Loucy (cell line): ENCODE measurements at regions not wholly inside any gene's neighbourhood (a gene's known extent, or its start where the extent isn't known, plus 50 kb on each side); places are given as distances from the start of the nearest gene placed in this dataset.

ENCODE experiments used
- H2AFZ ChIP-seq: fragments of 200-600 bp; sonication (generic); 2 replicates; pipeline ENCODE4 v1.6.0; 2016; ENCODE audit warnings: antibody characterized with exemption, mild to moderate bottlenecking, low read length, moderate library complexity
- H3F3A ChIP-seq: fragments of 200-600 bp; 2 replicates; pipeline ENCODE4 v1.6.0; 2016; ENCODE audit warnings: antibody characterized with exemption, low read depth, mild to moderate bottlenecking
- H3K27me3 ChIP-seq: fragments of 200-600 bp; sonication (generic); 2 replicates; pipeline ENCODE4 v1.6.1; 2014; ENCODE audit warnings: low read length, mild to moderate bottlenecking; ENCODE audit not compliant: insufficient read depth, poor library complexity, severe bottlenecking
- H3K36me3 ChIP-seq: fragments of 200-600 bp; sonication (generic); 2 replicates; pipeline ENCODE4 v1.6.1; 2016; ENCODE audit warnings: low read length; ENCODE audit not compliant: insufficient read depth
- H3K4me1 ChIP-seq: fragments of 200-600 bp; sonication (generic); 2 replicates; pipeline ENCODE4 v1.5.1; 2014; ENCODE audit warnings: low read length, mild to moderate bottlenecking; ENCODE audit not compliant: insufficient read depth, poor library complexity, severe bottlenecking
- H3K4me2 ChIP-seq: fragments of 200-600 bp; sonication (generic); 2 replicates; pipeline ENCODE4 v1.6.0; 2014; ENCODE audit warnings: antibody characterized with exemption, low read length, low read depth, mild to moderate bottlenecking; ENCODE audit not compliant: poor library complexity, severe bottlenecking
- H3K4me3 ChIP-seq: fragments of 200-600 bp; sonication (generic); 2 replicates; pipeline ENCODE4 v1.5.1; 2014; ENCODE audit warnings: low read length, mild to moderate bottlenecking, mixed read lengths; ENCODE audit not compliant: poor library complexity, severe bottlenecking
- H3K79me2 ChIP-seq: fragments of 200-600 bp; sonication (generic); 2 replicates; pipeline ENCODE4 v1.6.1; 2014; ENCODE audit warnings: low read length; ENCODE audit not compliant: insufficient read depth
- H3K9ac ChIP-seq: fragments of 200-600 bp; sonication (generic); 2 replicates; pipeline ENCODE4 v1.6.0; 2014; ENCODE audit warnings: mild to moderate bottlenecking, low read depth, low read length, moderate library complexity; ENCODE audit not compliant: poor library complexity, severe bottlenecking
- H3K9me2 ChIP-seq: fragments of 200-600 bp; sonication (generic); replicated peaks from 2 replicates; pipeline ENCODE4 v1.6.1; 2016; ENCODE audit warnings: low read depth, low read length, mixed read lengths
- H3K9me3 ChIP-seq: fragments of 200-600 bp; sonication (generic); 2 replicates; pipeline ENCODE4 v1.6.1; 2014; ENCODE audit warnings: mild to moderate bottlenecking, antibody characterized with exemption, low read length, low read depth; ENCODE audit not compliant: insufficient read depth
- H4K20me1 ChIP-seq: fragments of 200-600 bp; sonication (generic); 2 replicates; pipeline ENCODE4 v1.6.0; 2014; ENCODE audit warnings: antibody characterized with exemption, low read length, mild to moderate bottlenecking; ENCODE audit not compliant: insufficient read depth, poor library complexity, severe bottlenecking
- EZH2phosphoT487 ChIP-seq: fragments of 200-600 bp; IDR thresholded peaks from 2 replicates; pipeline ENCODE4 v1.6.1; 2018; ENCODE audit warnings: antibody characterized with exemption, mild to moderate bottlenecking, moderate library complexity, borderline replicate concordance
- TF ChIP-seq, protein P1 (sequence below): fragments of 200-600 bp; sonication (generic); conservative IDR thresholded peaks from 2 replicates; pipeline ENCODE4 v1.5.1; 2014; ENCODE audit warnings: mild to moderate bottlenecking, antibody characterized with exemption, low read length

- Histone ChIP-seq H3K27me3 (no peaks in the 10 kb centered on the region), H4K20me1 (no peaks in the 10 kb centered on the region), H3K9ac (no peak overlapping the region), H3K9me2 (no peaks in the 10 kb centered on the region), H2AFZ (no peak overlapping the region), H3K4me2 (no peak overlapping the region), H3K79me2 (no peaks in the 10 kb centered on the region), H3K4me1 (no peaks in the 10 kb centered on the region), H3F3A (no peaks in the 10 kb centered on the region), H3K9me3 (no peaks in the 10 kb centered on the region), H3K4me3 (no peak overlapping the region), H3K36me3 (no peaks in the 10 kb centered on the region)
- TF ChIP-seq, protein P1, sequence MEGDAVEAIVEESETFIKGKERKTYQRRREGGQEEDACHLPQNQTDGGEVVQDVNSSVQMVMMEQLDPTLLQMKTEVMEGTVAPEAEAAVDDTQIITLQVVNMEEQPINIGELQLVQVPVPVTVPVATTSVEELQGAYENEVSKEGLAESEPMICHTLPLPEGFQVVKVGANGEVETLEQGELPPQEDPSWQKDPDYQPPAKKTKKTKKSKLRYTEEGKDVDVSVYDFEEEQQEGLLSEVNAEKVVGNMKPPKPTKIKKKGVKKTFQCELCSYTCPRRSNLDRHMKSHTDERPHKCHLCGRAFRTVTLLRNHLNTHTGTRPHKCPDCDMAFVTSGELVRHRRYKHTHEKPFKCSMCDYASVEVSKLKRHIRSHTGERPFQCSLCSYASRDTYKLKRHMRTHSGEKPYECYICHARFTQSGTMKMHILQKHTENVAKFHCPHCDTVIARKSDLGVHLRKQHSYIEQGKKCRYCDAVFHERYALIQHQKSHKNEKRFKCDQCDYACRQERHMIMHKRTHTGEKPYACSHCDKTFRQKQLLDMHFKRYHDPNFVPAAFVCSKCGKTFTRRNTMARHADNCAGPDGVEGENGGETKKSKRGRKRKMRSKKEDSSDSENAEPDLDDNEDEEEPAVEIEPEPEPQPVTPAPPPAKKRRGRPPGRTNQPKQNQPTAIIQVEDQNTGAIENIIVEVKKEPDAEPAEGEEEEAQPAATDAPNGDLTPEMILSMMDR = no peak
- TF ChIP-seq EZH2phosphoT487 = no peak
Measured at GRCh38 chr9:16308645-16309044, 561.8 kb downstream of the BNC2 start.

DNA sequence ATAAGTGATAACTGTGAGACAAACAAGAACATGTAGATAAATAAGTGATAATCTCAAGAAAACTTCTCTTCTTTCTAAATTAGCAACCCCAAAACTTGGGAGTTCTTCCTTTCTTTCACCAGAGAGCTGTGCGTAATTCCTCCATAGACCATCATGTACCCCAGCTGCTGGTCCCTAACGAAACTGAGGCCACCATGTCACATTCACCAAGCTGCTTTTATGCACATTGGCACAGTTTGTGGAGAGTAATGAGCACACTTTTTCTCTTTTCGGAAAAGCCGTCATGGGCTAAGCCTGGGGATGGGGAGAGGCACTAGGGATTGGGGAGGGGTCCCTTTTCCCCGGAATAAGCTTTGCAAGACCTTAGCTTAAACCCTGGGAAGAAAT, 561.4 kb downstream of the BNC2 start:
- H3K4me1 ChIP-seq = no peaks in the 10 kb centered on the region
- no peaks in the 10 kb centered on the region for H3F3A ChIP-seq
- H3K9me3 ChIP-seq = no peaks in the 10 kb centered on the region
- no peak overlapping the region for H3K9ac ChIP-seq
- TF ChIP-seq, protein P1 = no peak
- TF ChIP-seq EZH2phosphoT487 = no peak
- no peaks in the 10 kb centered on the region for H3K36me3 ChIP-seq
- no peak overlapping the region for H2AFZ ChIP-seq
- no peak overlapping the region for H3K4me3 ChIP-seq
- no peaks in the 10 kb centered on the region for H3K79me2 ChIP-seq
- H3K9me2 ChIP-seq = no peaks in the 10 kb centered on the region
- H4K20me1 ChIP-seq = no peaks in the 10 kb centered on the region
- no peak overlapping the region for H3K4me2 ChIP-seq
- no peaks in the 10 kb centered on the region for H3K27me3 ChIP-seq

GRCh38 chr9:16309469-16310271, 560.8 kb downstream of the BNC2 start:
- H3K4me2 ChIP-seq = no peak overlapping the region
- no peaks in the 10 kb centered on the region for H4K20me1 ChIP-seq
- H2AFZ ChIP-seq = no peak overlapping the region
- no peak for TF ChIP-seq EZH2phosphoT487
- TF ChIP-seq, protein P1 = no peak
- H3K9ac ChIP-seq = no peak overlapping the region
- no peaks in the 10 kb centered on the region for H3K9me3 ChIP-seq
- H3K36me3 ChIP-seq = no peaks in the 10 kb centered on the region
- H3K79me2 ChIP-seq = no peaks in the 10 kb centered on the region
- no peaks in the 10 kb centered on the region for H3F3A ChIP-seq
- no peak overlapping the region for H3K4me3 ChIP-seq
- H3K27me3 ChIP-seq = no peaks in the 10 kb centered on the region
- H3K9me2 ChIP-seq = no peaks in the 10 kb centered on the region
- no peaks in the 10 kb centered on the region for H3K4me1 ChIP-seq
